ENCODE measurements at regions not wholly inside any gene's neighbourhood (a gene's known extent, or its start where the extent isn't known, plus 50 kb on each side); places are given as distances from the start of the nearest gene placed in this dataset.
A peak's percentile ranks its signal among the peaks of the same experiment; 100 is the strongest.

DNA sequence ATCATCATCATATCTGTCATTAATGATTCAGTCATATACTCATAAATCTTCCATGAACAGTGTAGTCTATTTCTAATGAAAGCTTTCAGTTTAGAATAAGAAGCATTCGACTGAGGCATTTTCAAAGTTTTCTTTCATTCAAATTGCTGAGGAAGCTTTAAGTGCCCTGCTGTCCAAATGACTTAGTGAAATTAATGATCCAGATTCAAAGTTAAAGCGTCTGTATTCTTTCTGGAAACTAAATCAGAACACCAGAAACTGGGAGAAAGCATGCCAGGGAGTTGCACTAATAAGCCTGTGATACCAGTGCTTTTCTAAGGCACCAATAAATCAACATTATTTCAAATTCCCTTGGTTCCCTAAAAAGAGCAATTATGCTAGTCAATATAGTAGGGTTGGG, 367.8 kb upstream of the ANO5 start:
- no peaks in the 10 kb centered on the region for H3K36me3 ChIP-seq (ENCODE audit: control insufficient read depth in 2 of 3, insufficient read depth in 3 of 3, low read length in 3 of 3)
- H3K9me3 ChIP-seq (ENCODE audit: control insufficient read depth in 2 of 3, insufficient read depth in 1 of 3, low read length in 3 of 3): no peaks in the 10 kb centered on the region
- H3K27ac ChIP-seq (ENCODE audit: low read depth in 2 of 2, low read length in 2 of 2): no peak overlapping the region
- peak in 2 of 5 donors; percentile 31 to 51 for DNase-seq
- H3K4me3 ChIP-seq (ENCODE audit: low read length in 3 of 3): no peak overlapping the region
- no peaks in the 10 kb centered on the region for H3K4me1 ChIP-seq (ENCODE audit: control insufficient read depth in 2 of 3, insufficient read depth in 2 of 3, low read depth in 1 of 3, low read length in 3 of 3)
- no peak for FAIRE-seq
- no peaks in the 10 kb centered on the region for H3K27me3 ChIP-seq (ENCODE audit: control insufficient read depth, insufficient read depth, low read length)
- no peak overlapping the region for H3K9ac ChIP-seq (ENCODE audit: low read length in 3 of 3)
- intact Hi-C loops (cut with DNase I): no loop called here
- TF ChIP-seq, protein P1, sequence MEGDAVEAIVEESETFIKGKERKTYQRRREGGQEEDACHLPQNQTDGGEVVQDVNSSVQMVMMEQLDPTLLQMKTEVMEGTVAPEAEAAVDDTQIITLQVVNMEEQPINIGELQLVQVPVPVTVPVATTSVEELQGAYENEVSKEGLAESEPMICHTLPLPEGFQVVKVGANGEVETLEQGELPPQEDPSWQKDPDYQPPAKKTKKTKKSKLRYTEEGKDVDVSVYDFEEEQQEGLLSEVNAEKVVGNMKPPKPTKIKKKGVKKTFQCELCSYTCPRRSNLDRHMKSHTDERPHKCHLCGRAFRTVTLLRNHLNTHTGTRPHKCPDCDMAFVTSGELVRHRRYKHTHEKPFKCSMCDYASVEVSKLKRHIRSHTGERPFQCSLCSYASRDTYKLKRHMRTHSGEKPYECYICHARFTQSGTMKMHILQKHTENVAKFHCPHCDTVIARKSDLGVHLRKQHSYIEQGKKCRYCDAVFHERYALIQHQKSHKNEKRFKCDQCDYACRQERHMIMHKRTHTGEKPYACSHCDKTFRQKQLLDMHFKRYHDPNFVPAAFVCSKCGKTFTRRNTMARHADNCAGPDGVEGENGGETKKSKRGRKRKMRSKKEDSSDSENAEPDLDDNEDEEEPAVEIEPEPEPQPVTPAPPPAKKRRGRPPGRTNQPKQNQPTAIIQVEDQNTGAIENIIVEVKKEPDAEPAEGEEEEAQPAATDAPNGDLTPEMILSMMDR (IDR thresholded peaks at IDR 0.05; ENCODE audit: borderline replicate concordance, extremely low read depth, insufficient read depth): no peak

DNA sequence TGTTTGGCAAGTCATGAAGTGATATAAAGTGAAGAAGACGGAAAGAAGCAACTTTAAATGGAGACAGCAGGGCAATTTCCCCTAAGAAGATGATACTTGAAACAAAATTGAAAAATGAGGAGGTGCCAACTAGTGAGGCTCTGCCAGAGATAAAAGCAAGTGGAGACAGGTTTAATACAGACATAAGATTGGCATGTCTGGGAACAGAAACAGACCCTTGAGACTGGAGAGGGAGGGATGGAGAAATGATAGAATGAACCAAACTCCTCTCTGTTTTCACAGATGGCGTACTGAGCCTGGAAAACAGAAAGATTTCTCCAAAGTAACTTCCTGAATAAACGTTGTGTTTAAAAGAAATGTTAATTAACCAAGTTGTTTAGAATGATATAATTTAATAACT, 354.5 kb upstream of the ANO5 start:
- Histone ChIP-seq H3K9ac (ENCODE audit: low read length in 3 of 3) (no peak overlapping the region), H3K9me3 (ENCODE audit: control insufficient read depth in 2 of 3, insufficient read depth in 1 of 3, low read length in 3 of 3) (no peaks in the 10 kb centered on the region), H3K4me1 (ENCODE audit: control insufficient read depth in 2 of 3, insufficient read depth in 2 of 3, low read depth in 1 of 3, low read length in 3 of 3) (no peaks in the 10 kb centered on the region), H3K36me3 (ENCODE audit: control insufficient read depth in 2 of 3, insufficient read depth in 3 of 3, low read length in 3 of 3) (no peaks in the 10 kb centered on the region), H3K27me3 (ENCODE audit: control insufficient read depth, insufficient read depth, low read length) (no peaks in the 10 kb centered on the region), H3K4me3 (ENCODE audit: low read length in 3 of 3) (no peak overlapping the region), H3K27ac (ENCODE audit: low read depth in 2 of 2, low read length in 2 of 2) (no peak overlapping the region)
- no peak for DNase-seq
- FAIRE-seq: no peak
- intact Hi-C loops (cut with DNase I): no loop called here
- TF ChIP-seq, protein P1 (IDR thresholded peaks at IDR 0.05; ENCODE audit: borderline replicate concordance, extremely low read depth, insufficient read depth): no peak

DNA sequence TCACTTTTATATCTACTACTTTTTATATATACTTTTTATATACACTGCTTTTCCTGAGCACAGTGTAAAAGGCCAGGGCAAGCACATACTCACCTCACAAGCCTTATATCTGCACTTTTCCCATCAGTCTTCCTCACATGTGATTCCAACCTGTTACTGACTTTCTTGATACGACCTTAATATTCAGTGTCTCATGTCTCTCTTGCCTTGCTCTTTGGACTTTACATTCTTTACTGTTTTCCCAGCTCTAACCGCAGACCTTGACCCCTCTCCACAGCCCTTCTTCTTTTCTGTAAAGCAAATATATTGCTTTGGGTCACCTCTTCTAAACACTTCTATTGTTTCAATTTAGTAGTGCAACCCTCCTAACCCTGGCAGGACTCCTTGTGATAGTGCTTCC, 353.1 kb upstream of the ANO5 start:
- peaks cover 0 to 4% (median 0%) of the 10 kb centered on the region in 3 donors for H3K9me3 ChIP-seq (ENCODE audit: control insufficient read depth in 2 of 3, insufficient read depth in 1 of 3, low read length in 3 of 3)
- FAIRE-seq (no peak), DNase-seq (peak in 1 of 5 donors; percentile 1)
- no peak overlapping the region for H3K4me3 ChIP-seq (ENCODE audit: low read length in 3 of 3)
- no peaks in the 10 kb centered on the region for H3K4me1 ChIP-seq (ENCODE audit: control insufficient read depth in 2 of 3, insufficient read depth in 2 of 3, low read depth in 1 of 3, low read length in 3 of 3)
- intact Hi-C loops (cut with DNase I): no loop called here
- H3K9ac ChIP-seq (ENCODE audit: low read length in 3 of 3): no peak overlapping the region
- no peaks in the 10 kb centered on the region for H3K27me3 ChIP-seq (ENCODE audit: control insufficient read depth, insufficient read depth, low read length)
- H3K36me3 ChIP-seq (ENCODE audit: control insufficient read depth in 2 of 3, insufficient read depth in 3 of 3, low read length in 3 of 3): no peaks in the 10 kb centered on the region
- no peak overlapping the region for H3K27ac ChIP-seq (ENCODE audit: low read depth in 2 of 2, low read length in 2 of 2)
- TF ChIP-seq, protein P1 (IDR thresholded peaks at IDR 0.05; ENCODE audit: borderline replicate concordance, extremely low read depth, insufficient read depth): no peak

DNA sequence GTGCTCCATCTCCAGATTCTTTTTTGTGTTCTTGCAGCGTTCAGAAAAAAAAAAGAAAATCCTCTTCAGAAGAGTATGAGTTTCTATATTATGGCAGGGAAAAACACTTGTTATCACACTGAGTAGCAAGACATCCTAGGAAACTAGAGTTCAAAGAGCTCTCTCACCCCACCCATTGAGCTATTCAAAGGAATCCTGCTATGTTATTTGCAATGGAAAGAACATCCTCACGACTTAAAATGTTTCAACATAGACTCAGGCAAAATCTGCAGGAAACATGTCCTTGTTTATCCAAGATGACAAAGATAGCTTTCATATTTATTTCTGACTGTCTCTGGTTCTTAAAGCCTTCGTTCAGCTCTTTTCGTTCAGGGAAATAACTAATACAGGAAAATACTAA, 331.6 kb upstream of the ANO5 start:
- Histone ChIP-seq H3K9ac (ENCODE audit: low read length in 3 of 3) (no peak overlapping the region), H3K27ac (ENCODE audit: low read depth in 2 of 2, low read length in 2 of 2) (no peak overlapping the region), H3K27me3 (ENCODE audit: control insufficient read depth, insufficient read depth, low read length) (no peaks in the 10 kb centered on the region), H3K9me3 (ENCODE audit: control insufficient read depth in 2 of 3, insufficient read depth in 1 of 3, low read length in 3 of 3) (no peaks in the 10 kb centered on the region), H3K36me3 (ENCODE audit: control insufficient read depth in 2 of 3, insufficient read depth in 3 of 3, low read length in 3 of 3) (no peaks in the 10 kb centered on the region), H3K4me3 (ENCODE audit: low read length in 3 of 3) (no peak overlapping the region), H3K4me1 (ENCODE audit: control insufficient read depth in 2 of 3, insufficient read depth in 2 of 3, low read depth in 1 of 3, low read length in 3 of 3) (no peaks in the 10 kb centered on the region)
- TF ChIP-seq, protein P1 (IDR thresholded peaks at IDR 0.05; ENCODE audit: borderline replicate concordance, extremely low read depth, insufficient read depth): no peak
- FAIRE-seq (no peak), DNase-seq (no peak)
- intact Hi-C loops (cut with DNase I): no loop called here
